Muscle of leg (tissue), 3 donors: ENCODE measurements at regions not wholly inside any gene's neighbourhood (a gene's known extent, or its start where the extent isn't known, plus 50 kb on each side); places are given as distances from the start of the nearest gene placed in this dataset.

ENCODE experiments used
- DNase-seq: peaks from one replicate; pipeline ENCODE4 v3.0.0; 2013
- H3K27ac ChIP-seq: one replicate; pipeline ENCODE4 v1.5.1; 2013; ENCODE audit warnings: mild to moderate bottlenecking, low read length, control low read depth
- H3K27me3 ChIP-seq: one replicate; pipeline ENCODE4 v1.6.1; 2013; ENCODE audit warnings: low read length; ENCODE audit not compliant: control insufficient read depth, insufficient read depth
- H3K36me3 ChIP-seq: one replicate; pipeline ENCODE4 v1.6.1; 2013; ENCODE audit warnings: low read length; ENCODE audit not compliant: control insufficient read depth, insufficient read depth
- H3K4me1 ChIP-seq: one replicate; pipeline ENCODE4 v1.6.1; 2013; ENCODE audit warnings: low read length; ENCODE audit not compliant: control insufficient read depth, insufficient read depth
- H3K4me3 ChIP-seq: one replicate; pipeline ENCODE4 v1.5.1; 2013; ENCODE audit warnings: low read length, control low read depth
- H3K9me3 ChIP-seq: replicated peaks from 2 replicates; pipeline ENCODE4 v1.6.1; 2013; ENCODE audit warnings: low read depth, low read length; ENCODE audit not compliant: control insufficient read depth
- WGBS: methylation state at CpG from one replicate; pipeline ENCODE4 v1.1.5; 2013; ENCODE audit warnings: missing lambda C conversion rate; ENCODE audit not compliant: insufficient coverage; 5-methylcytosine and 5-hydroxymethylcytosine counted together

- no peaks in the 10 kb centered on the region for H3K27me3 ChIP-seq
- no peaks in the 10 kb centered on the region for H3K4me1 ChIP-seq
- no peak overlapping the region for H3K27ac ChIP-seq
- H3K36me3 ChIP-seq, result no peaks in the 10 kb centered on the region
- no peak overlapping the region for H3K4me3 ChIP-seq
- no peaks in the 10 kb centered on the region for H3K9me3 ChIP-seq
- WGBS, result 78% methylated on average over 2 of the region's 5 CpGs
- DNase-seq, result peak; percentile 53
These were observed 68.2 kb upstream of the CHD1 start for GRCh38 chr5:98997000-98997399.

- H3K27ac ChIP-seq, result no peak overlapping the region
- H3K36me3 ChIP-seq, result no peaks in the 10 kb centered on the region
- no peaks in the 10 kb centered on the region for H3K27me3 ChIP-seq
- H3K9me3 ChIP-seq, result no peaks in the 10 kb centered on the region
- H3K4me3 ChIP-seq, result no peak overlapping the region
- no peak for DNase-seq
- no peaks in the 10 kb centered on the region for H3K4me1 ChIP-seq
- WGBS, result 69% methylated on average over 2 of the region's 4 CpGs
These were observed 65.8 kb upstream of the CHD1 start for GRCh38 chr5:98994611-98995010.

DNA sequence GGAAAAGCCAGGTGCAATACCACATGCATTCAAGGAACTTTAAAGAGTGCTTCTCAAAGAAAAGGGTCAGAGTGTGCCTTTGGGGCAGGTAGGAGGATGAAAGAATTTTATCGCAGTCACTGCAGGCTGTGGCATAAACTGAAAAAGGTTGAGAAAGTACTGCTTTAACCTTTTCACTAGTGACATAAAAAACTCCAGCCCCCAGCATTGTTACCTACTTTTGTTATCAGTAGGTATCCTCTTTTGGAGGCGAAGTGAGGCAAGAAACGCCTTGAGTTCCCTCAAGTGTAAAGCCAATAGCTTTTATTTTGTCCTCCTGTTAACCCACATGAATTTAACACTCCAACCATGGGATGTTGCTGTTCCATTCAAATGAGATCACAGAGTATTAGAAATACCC is 64.7 kb upstream of the CHD1 start:
- Histone ChIP-seq H3K27me3 (no peaks in the 10 kb centered on the region), H3K36me3 (no peaks in the 10 kb centered on the region), H3K4me1 (no peaks in the 10 kb centered on the region), H3K9me3 (no peaks in the 10 kb centered on the region), H3K4me3 (no peak overlapping the region), H3K27ac (no peak overlapping the region)
- no peak for DNase-seq
- WGBS, result 67% methylated on average over 1 of the region's 3 CpGs

DNA sequence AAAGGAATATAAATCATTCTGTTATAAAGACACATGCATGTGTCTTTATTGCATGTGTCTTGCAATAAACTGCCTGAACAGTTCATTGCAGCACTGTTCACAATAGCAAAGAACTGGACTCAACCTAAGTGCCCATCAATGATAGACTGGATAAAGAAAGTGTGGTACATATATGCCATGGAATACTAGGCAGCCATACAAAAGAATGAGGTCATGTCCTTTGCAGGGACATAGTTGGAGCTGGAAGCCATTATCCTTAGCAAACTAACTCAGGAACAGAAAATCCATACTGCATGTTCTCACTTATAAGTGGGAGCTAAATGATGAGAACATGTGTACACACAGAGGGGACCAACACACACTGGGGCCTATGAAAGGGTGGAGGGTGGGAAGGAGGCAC is 63.7 kb upstream of the CHD1 start:
- Histone ChIP-seq H3K27me3 (no peaks in the 10 kb centered on the region), H3K9me3 (no peaks in the 10 kb centered on the region), H3K27ac (no peak overlapping the region), H3K36me3 (no peaks in the 10 kb centered on the region), H3K4me1 (no peaks in the 10 kb centered on the region), H3K4me3 (no peak overlapping the region)
- DNase-seq, result no peak

- 29% methylated on average over 2 of the region's 3 CpGs for WGBS
- no peaks in the 10 kb centered on the region for H3K27me3 ChIP-seq
- H3K36me3 ChIP-seq, result no peaks in the 10 kb centered on the region
- H3K4me1 ChIP-seq, result no peaks in the 10 kb centered on the region
- peak; percentile 65 for DNase-seq
- H3K27ac ChIP-seq, result no peak overlapping the region
- H3K4me3 ChIP-seq, result no peak overlapping the region
- H3K9me3 ChIP-seq, result no peaks in the 10 kb centered on the region
These were observed 60.9 kb upstream of the CHD1 start for GRCh38 chr5:98989727-98990126.

- H3K27me3 ChIP-seq, result no peaks in the 10 kb centered on the region
- H3K4me1 ChIP-seq, result no peaks in the 10 kb centered on the region
- no peak overlapping the region for H3K27ac ChIP-seq
- no peaks in the 10 kb centered on the region for H3K36me3 ChIP-seq
- DNase-seq, result no peak
- H3K9me3 ChIP-seq, result no peaks in the 10 kb centered on the region
- WGBS, result no CpG with 5 or more reads among the region's 3 CpGs
- H3K4me3 ChIP-seq, result no peak overlapping the region
These were observed 57.8 kb upstream of the CHD1 start for GRCh38 chr5:98986587-98986986.

- H3K9me3 ChIP-seq, result no peaks in the 10 kb centered on the region
- no CpG with 5 or more reads among the region's 3 CpGs for WGBS
- H3K4me1 ChIP-seq, result no peaks in the 10 kb centered on the region
- no peak overlapping the region for H3K4me3 ChIP-seq
- H3K27me3 ChIP-seq, result no peaks in the 10 kb centered on the region
- H3K27ac ChIP-seq, result no peak overlapping the region
- DNase-seq, result no peak
- no peaks in the 10 kb centered on the region for H3K36me3 ChIP-seq
These were observed 54.1 kb upstream of the CHD1 start for GRCh38 chr5:98982880-98983279.
